RPMI7951 (cell line): ENCODE measurements at regions not wholly inside any gene's neighbourhood (a gene's known extent, or its start where the extent isn't known, plus 50 kb on each side); places are given as distances from the start of the nearest gene placed in this dataset.
A peak's percentile ranks its signal among the peaks of the same experiment; 100 is the strongest.
"Not testable (repeated sequence)": the region's sequence is repeated elsewhere in the genome, so short reads cannot be mapped to it uniquely, and the experiment has no call there.

Experiments
- DNase-seq: peaks from one replicate; pipeline ENCODE4 v3.0.0-alpha.2; 2012; ENCODE audit warnings: low read depth

GRCh38 chr1:193451001-193451400 is 264.6 kb upstream of the B3GALT2 start:
- DNase-seq, result no peak

- DNase-seq, result no peak
Measured at GRCh38 chr1:193448682-193449461, 262.5 kb upstream of the B3GALT2 start.

- no peak for DNase-seq
Measured at GRCh38 chr1:193443886-193444285, 257.5 kb upstream of the B3GALT2 start.

GRCh38 chr1:193438771-193439170 is 252.4 kb upstream of the B3GALT2 start:
- no peak for DNase-seq

GRCh38 chr1:193438312-193438711 is 251.9 kb upstream of the B3GALT2 start:
- DNase-seq, result no peak

- no peak for DNase-seq
Measured at GRCh38 chr1:193437785-193438184, 251.4 kb upstream of the B3GALT2 start.

- not testable (repeated sequence) for DNase-seq
Measured at GRCh38 chr1:193437333-193437732, 250.9 kb upstream of the B3GALT2 start.

- DNase-seq, result no peak
Measured at GRCh38 chr1:193435781-193436180, 249.4 kb upstream of the B3GALT2 start.

- peak; percentile 2 for DNase-seq
Measured at GRCh38 chr1:193434319-193434718, 247.9 kb upstream of the B3GALT2 start.

- no peak for DNase-seq
Measured at GRCh38 chr1:193433599-193433998, 247.2 kb upstream of the B3GALT2 start.

- no peak for DNase-seq
Measured at GRCh38 chr1:193432979-193433587, 246.7 kb upstream of the B3GALT2 start.

GRCh38 chr1:193431265-193431977 is 245.0 kb upstream of the B3GALT2 start:
- DNase-seq, result no peak

GRCh38 chr1:193427524-193427923 is 241.1 kb upstream of the B3GALT2 start:
- no peak for DNase-seq

GRCh38 chr1:193426061-193426460 is 239.6 kb upstream of the B3GALT2 start:
- no peak for DNase-seq

- no peak for DNase-seq
Measured at GRCh38 chr1:193421487-193421886, 235.1 kb upstream of the B3GALT2 start.

GRCh38 chr1:193419295-193419694 is 232.9 kb upstream of the B3GALT2 start:
- DNase-seq, result no peak

- DNase-seq, result no peak
Measured at GRCh38 chr1:193418745-193419058, 232.3 kb upstream of the B3GALT2 start.

- DNase-seq, result peak; percentile 55
Measured at GRCh38 chr1:193417945-193418744, 231.7 kb upstream of the B3GALT2 start.

- DNase-seq, result peak; percentile 39
Measured at GRCh38 chr1:193417403-193417802, 231.0 kb upstream of the B3GALT2 start.

- DNase-seq, result no peak
Measured at GRCh38 chr1:193416226-193417024, 230.0 kb upstream of the B3GALT2 start.

GRCh38 chr1:193415256-193415655 is 228.8 kb upstream of the B3GALT2 start:
- DNase-seq, result no peak
